Activated CD8-positive, alpha-beta T cell treated with anti-CD3 and anti-CD28 coated beads for 36 hours (primary cell): ENCODE measurements at regions not wholly inside any gene's neighbourhood (a gene's known extent, or its start where the extent isn't known, plus 50 kb on each side); places are given as distances from the start of the nearest gene placed in this dataset.

Source experiments
- ATAC-seq: fragments of 200-7000 bp; cut with Tn5 transposase; one replicate; pipeline ENCODE4 v1.10.0; 2021; ENCODE audit warnings: mild to moderate bottlenecking, moderate library complexity
- CTCF ChIA-PET: fragments of 350-600 bp; sonication (Branson Sonifier 250); formaldehyde crosslinking; loops from one replicate; lab custom pipeline; 2021; ENCODE audit warnings: antibody characterized with exemption; lab: Charles Lee
- POLR2A ChIA-PET: fragments of 350-600 bp; sonication (Branson Sonifier 250); formaldehyde crosslinking; loops from one replicate; lab custom pipeline; 2021; ENCODE audit warnings: antibody characterized with exemption; lab: Charles Lee
- DNase-seq: peaks from one replicate; pipeline ENCODE4 v3.0.0-alpha.2; 2020
- H3K27ac Mint-ChIP-seq: one replicate; pipeline ENCODE4 v1.8.0; 2021; ENCODE audit warnings: mild to moderate bottlenecking, mixed read lengths
- H3K27me3 Mint-ChIP-seq: one replicate; pipeline ENCODE4 v1.8.0; 2021; ENCODE audit warnings: mixed read lengths
- H3K36me3 Mint-ChIP-seq: one replicate; pipeline ENCODE4 v1.8.0; 2021; ENCODE audit warnings: low read depth, mixed read lengths
- H3K4me1 Mint-ChIP-seq: one replicate; pipeline ENCODE4 v1.8.0; 2021; ENCODE audit warnings: low read depth, mixed read lengths
- H3K4me3 Mint-ChIP-seq: one replicate; pipeline ENCODE4 v1.8.0; 2021; ENCODE audit warnings: mild to moderate bottlenecking, moderate library complexity, mixed read lengths
- H3K9me3 Mint-ChIP-seq: one replicate; pipeline ENCODE4 v1.8.0; 2021; ENCODE audit warnings: mixed read lengths
- CTCF ChIP-seq: fragments of 200-600 bp; IDR thresholded peaks from one replicate; pipeline ENCODE4 v1.8.0; 2022; ENCODE audit warnings: antibody characterized with exemption, mild to moderate bottlenecking
- intact Hi-C: fragments of 100-400 bp; cut with micrococcal nuclease; formaldehyde crosslinking; loops from one replicate; pipeline ENCODE4 v1.10.0; 2022

- H3K36me3 Mint-ChIP-seq = no peaks in the 10 kb centered on the region
- H3K9me3 Mint-ChIP-seq = no peaks in the 10 kb centered on the region
- ChIA-PET CTCF (no interaction called here), POLR2A (no interaction called here)
- H3K4me3 Mint-ChIP-seq = no peak overlapping the region
- H3K27me3 Mint-ChIP-seq = no peaks in the 10 kb centered on the region
- DNase-seq = no peak
- ATAC-seq = no peak
- no peak overlapping the region for H3K27ac Mint-ChIP-seq
- intact Hi-C loops = no loop called here
- peaks cover 14% of the 10 kb centered on the region for H3K4me1 Mint-ChIP-seq
- TF ChIP-seq CTCF = no peak
Measured at GRCh38 chr4:10981096-10981495, 296.5 kb upstream of the CLNK start.

- no peak for TF ChIP-seq CTCF
- Mint-ChIP-seq H3K4me1 (peaks cover 14% of the 10 kb centered on the region), H3K27me3 (no peaks in the 10 kb centered on the region), H3K4me3 (no peak overlapping the region), H3K36me3 (no peaks in the 10 kb centered on the region), H3K27ac (no peak overlapping the region), H3K9me3 (peaks cover 6% of the 10 kb centered on the region)
- no peak for ATAC-seq
- ChIA-PET CTCF (no interaction called here), POLR2A (no interaction called here)
- intact Hi-C loops = no loop called here
- DNase-seq = no peak
Measured at GRCh38 chr4:10979032-10979431, 294.5 kb upstream of the CLNK start.

- no peaks in the 10 kb centered on the region for H3K36me3 Mint-ChIP-seq
- no peak overlapping the region for H3K4me3 Mint-ChIP-seq
- peaks cover 5% of the 10 kb centered on the region for H3K4me1 Mint-ChIP-seq
- ChIA-PET POLR2A (no interaction called here), CTCF (no interaction called here)
- H3K27me3 Mint-ChIP-seq = no peaks in the 10 kb centered on the region
- H3K27ac Mint-ChIP-seq = no peak overlapping the region
- ATAC-seq (no peak), DNase-seq (no peak)
- TF ChIP-seq CTCF = no peak
- peaks cover 6% of the 10 kb centered on the region for H3K9me3 Mint-ChIP-seq
- intact Hi-C loops = no loop called here
Measured at GRCh38 chr4:10977534-10977933, 293.0 kb upstream of the CLNK start.

GRCh38 chr4:10974371-10974770 is 289.8 kb upstream of the CLNK start:
- Mint-ChIP-seq H3K36me3 (no peaks in the 10 kb centered on the region), H3K9me3 (peaks cover 6% of the 10 kb centered on the region), H3K4me3 (no peak overlapping the region), H3K27ac (no peak overlapping the region), H3K27me3 (no peaks in the 10 kb centered on the region), H3K4me1 (no peaks in the 10 kb centered on the region)
- POLR2A ChIA-PET = no interaction called here
- CTCF ChIA-PET = no interaction called here
- DNase-seq (no peak), ATAC-seq (no peak)
- intact Hi-C loops = no loop called here
- no peak for TF ChIP-seq CTCF

GRCh38 chr4:10973686-10974085 is 289.1 kb upstream of the CLNK start:
- H3K9me3 Mint-ChIP-seq = peaks cover 6% of the 10 kb centered on the region
- no peak for ATAC-seq
- no peaks in the 10 kb centered on the region for H3K4me1 Mint-ChIP-seq
- H3K36me3 Mint-ChIP-seq = no peaks in the 10 kb centered on the region
- H3K27ac Mint-ChIP-seq = no peak overlapping the region
- CTCF ChIA-PET = no interaction called here
- TF ChIP-seq CTCF = no peak
- POLR2A ChIA-PET = no interaction called here
- no peaks in the 10 kb centered on the region for H3K27me3 Mint-ChIP-seq
- no peak overlapping the region for H3K4me3 Mint-ChIP-seq
- DNase-seq = no peak
- intact Hi-C loops = no loop called here
